ENCODE measurements at regions not wholly inside any gene's neighbourhood (a gene's known extent, or its start where the extent isn't known, plus 50 kb on each side); places are given as distances from the start of the nearest gene placed in this dataset.

- H3K4me2 ChIP-seq (ENCODE audit: low read length): no peak overlapping the region
- no peak overlapping the region for H4K8ac ChIP-seq (ENCODE audit: low read depth, low read length)
- H3K27me3 ChIP-seq (ENCODE audit: insufficient read depth, low read length, poor library complexity): no peaks in the 10 kb centered on the region
- H3K36me3 ChIP-seq (ENCODE audit: control insufficient read depth, insufficient read depth, low read length): no peaks in the 10 kb centered on the region
- no peak overlapping the region for H3K27ac ChIP-seq (ENCODE audit: low read depth, low read length)
- no peak for DNase-seq
- H3K23ac ChIP-seq (ENCODE audit: low read length): no peak overlapping the region
- H2BK15ac ChIP-seq (replicated peaks; ENCODE audit: low read depth): no peak overlapping the region
- no peak overlapping the region for H3K9ac ChIP-seq (ENCODE audit: low read length)
- no CpG with 5 or more reads among the region's 4 CpGs for WGBS (ENCODE audit: extremely low coverage, insufficient coverage, low lambda C conversion rate)
- H2BK120ac ChIP-seq (ENCODE audit: low read depth, low read length): no peak overlapping the region
- no peak overlapping the region for H3K56ac ChIP-seq (ENCODE audit: low read length)
- no peak overlapping the region for H4K5ac ChIP-seq (ENCODE audit: low read length)
- no peaks in the 10 kb centered on the region for H3K79me2 ChIP-seq (ENCODE audit: control insufficient read depth, insufficient read depth, low read length)
- H2BK5ac ChIP-seq (ENCODE audit: low read length): no peak overlapping the region
- no peak overlapping the region for H2AK5ac ChIP-seq (ENCODE audit: low read length)
- H3K4ac ChIP-seq (ENCODE audit: low read depth, low read length): no peak overlapping the region
- H3K4me1 ChIP-seq (ENCODE audit: control insufficient read depth, low read depth, low read length): no peaks in the 10 kb centered on the region
- no peak overlapping the region for H3K4me3 ChIP-seq (ENCODE audit: low read length)
- no peak overlapping the region for H3K18ac ChIP-seq (ENCODE audit: low read length)
- H3K79me1 ChIP-seq (ENCODE audit: low read length): no peaks in the 10 kb centered on the region
These were observed 52.1 kb upstream of the DIPK1A start for GRCh38 chr1:93013145-93014065.

GRCh38 chr1:93014168-93014567 is 52.9 kb upstream of the DIPK1A start:
- H4K5ac ChIP-seq (ENCODE audit: low read length): no peak overlapping the region
- H2BK15ac ChIP-seq (replicated peaks; ENCODE audit: low read depth): no peak overlapping the region
- no peak overlapping the region for H3K23ac ChIP-seq (ENCODE audit: low read length)
- no peaks in the 10 kb centered on the region for H3K79me1 ChIP-seq (ENCODE audit: low read length)
- H3K56ac ChIP-seq (ENCODE audit: low read length): no peak overlapping the region
- H3K18ac ChIP-seq (ENCODE audit: low read length): no peak overlapping the region
- no peak overlapping the region for H3K4me2 ChIP-seq (ENCODE audit: low read length)
- H2AK5ac ChIP-seq (ENCODE audit: low read length): no peak overlapping the region
- H3K4me1 ChIP-seq (ENCODE audit: control insufficient read depth, low read depth, low read length): no peaks in the 10 kb centered on the region
- H3K9ac ChIP-seq (ENCODE audit: low read length): no peak overlapping the region
- H3K4me3 ChIP-seq (ENCODE audit: low read length): no peak overlapping the region
- no peaks in the 10 kb centered on the region for H3K27me3 ChIP-seq (ENCODE audit: insufficient read depth, low read length, poor library complexity)
- H2BK120ac ChIP-seq (ENCODE audit: low read depth, low read length): no peak overlapping the region
- no CpG with 5 or more reads among the region's 2 CpGs for WGBS (ENCODE audit: extremely low coverage, insufficient coverage, low lambda C conversion rate)
- no peaks in the 10 kb centered on the region for H3K36me3 ChIP-seq (ENCODE audit: control insufficient read depth, insufficient read depth, low read length)
- no peaks in the 10 kb centered on the region for H3K79me2 ChIP-seq (ENCODE audit: control insufficient read depth, insufficient read depth, low read length)
- H3K27ac ChIP-seq (ENCODE audit: low read depth, low read length): no peak overlapping the region
- no peak overlapping the region for H4K8ac ChIP-seq (ENCODE audit: low read depth, low read length)
- no peak overlapping the region for H3K4ac ChIP-seq (ENCODE audit: low read depth, low read length)
- H2BK5ac ChIP-seq (ENCODE audit: low read length): no peak overlapping the region
- DNase-seq: no peak

- Histone ChIP-seq H3K4ac (ENCODE audit: low read depth, low read length) (no peak overlapping the region), H3K23ac (ENCODE audit: low read length) (no peak overlapping the region), H4K8ac (ENCODE audit: low read depth, low read length) (no peak overlapping the region), H3K4me1 (ENCODE audit: control insufficient read depth, low read depth, low read length) (no peaks in the 10 kb centered on the region), H3K27ac (ENCODE audit: low read depth, low read length) (no peak overlapping the region), H4K5ac (ENCODE audit: low read length) (no peak overlapping the region), H2BK15ac (replicated peaks; ENCODE audit: low read depth) (no peak overlapping the region), H3K18ac (ENCODE audit: low read length) (no peak overlapping the region), H3K56ac (ENCODE audit: low read length) (no peak overlapping the region), H3K4me2 (ENCODE audit: low read length) (no peak overlapping the region), H3K79me1 (ENCODE audit: low read length) (no peaks in the 10 kb centered on the region), H2BK5ac (ENCODE audit: low read length) (no peak overlapping the region), H3K9ac (ENCODE audit: low read length) (no peak overlapping the region), H2BK120ac (ENCODE audit: low read depth, low read length) (no peak overlapping the region), H3K4me3 (ENCODE audit: low read length) (no peak overlapping the region), H3K79me2 (ENCODE audit: control insufficient read depth, insufficient read depth, low read length) (no peaks in the 10 kb centered on the region), H3K36me3 (ENCODE audit: control insufficient read depth, insufficient read depth, low read length) (no peaks in the 10 kb centered on the region), H2AK5ac (ENCODE audit: low read length) (no peak overlapping the region), H3K27me3 (ENCODE audit: insufficient read depth, low read length, poor library complexity) (no peaks in the 10 kb centered on the region)
- no peak for DNase-seq
- WGBS (ENCODE audit: extremely low coverage, insufficient coverage, low lambda C conversion rate): no CpG with 5 or more reads among the region's 2 CpGs
These were observed 54.3 kb upstream of the DIPK1A start for GRCh38 chr1:93015590-93015989.

- Histone ChIP-seq H2AK5ac (ENCODE audit: low read length) (no peak overlapping the region), H3K36me3 (ENCODE audit: control insufficient read depth, insufficient read depth, low read length) (no peaks in the 10 kb centered on the region), H3K4me3 (ENCODE audit: low read length) (no peak overlapping the region), H3K4me2 (ENCODE audit: low read length) (no peak overlapping the region), H2BK15ac (replicated peaks; ENCODE audit: low read depth) (no peak overlapping the region), H3K79me1 (ENCODE audit: low read length) (no peaks in the 10 kb centered on the region), H3K18ac (ENCODE audit: low read length) (no peak overlapping the region), H3K23ac (ENCODE audit: low read length) (no peak overlapping the region), H4K8ac (ENCODE audit: low read depth, low read length) (no peak overlapping the region), H3K27me3 (ENCODE audit: insufficient read depth, low read length, poor library complexity) (no peaks in the 10 kb centered on the region), H3K56ac (ENCODE audit: low read length) (no peak overlapping the region), H3K9ac (ENCODE audit: low read length) (no peak overlapping the region), H2BK5ac (ENCODE audit: low read length) (no peak overlapping the region), H4K5ac (ENCODE audit: low read length) (no peak overlapping the region), H3K4me1 (ENCODE audit: control insufficient read depth, low read depth, low read length) (no peaks in the 10 kb centered on the region), H3K27ac (ENCODE audit: low read depth, low read length) (no peak overlapping the region), H3K4ac (ENCODE audit: low read depth, low read length) (no peak overlapping the region), H2BK120ac (ENCODE audit: low read depth, low read length) (no peak overlapping the region), H3K79me2 (ENCODE audit: control insufficient read depth, insufficient read depth, low read length) (no peaks in the 10 kb centered on the region)
- DNase-seq: peak; percentile 80
- no CpG with 5 or more reads among the region's 4 CpGs for WGBS (ENCODE audit: extremely low coverage, insufficient coverage, low lambda C conversion rate)
These were observed 54.9 kb upstream of the DIPK1A start for GRCh38 chr1:93016171-93016570.

GRCh38 chr1:93021539-93022134 is 57.4 kb upstream of the MTF2 start:
- no peaks in the 10 kb centered on the region for H3K27me3 ChIP-seq (ENCODE audit: insufficient read depth, low read length, poor library complexity)
- no CpG with 5 or more reads among the region's 4 CpGs for WGBS (ENCODE audit: extremely low coverage, insufficient coverage, low lambda C conversion rate)
- H3K56ac ChIP-seq (ENCODE audit: low read length): no peak overlapping the region
- H3K4ac ChIP-seq (ENCODE audit: low read depth, low read length): no peak overlapping the region
- no peak overlapping the region for H2BK120ac ChIP-seq (ENCODE audit: low read depth, low read length)
- no peak overlapping the region for H2BK5ac ChIP-seq (ENCODE audit: low read length)
- no peak overlapping the region for H2BK15ac ChIP-seq (replicated peaks; ENCODE audit: low read depth)
- no peak overlapping the region for H3K27ac ChIP-seq (ENCODE audit: low read depth, low read length)
- H3K18ac ChIP-seq (ENCODE audit: low read length): no peak overlapping the region
- DNase-seq: peak; percentile 37
- no peak overlapping the region for H3K4me2 ChIP-seq (ENCODE audit: low read length)
- no peak overlapping the region for H4K5ac ChIP-seq (ENCODE audit: low read length)
- H3K79me1 ChIP-seq (ENCODE audit: low read length): no peaks in the 10 kb centered on the region
- H3K36me3 ChIP-seq (ENCODE audit: control insufficient read depth, insufficient read depth, low read length): no peaks in the 10 kb centered on the region
- no peak overlapping the region for H4K8ac ChIP-seq (ENCODE audit: low read depth, low read length)
- no peak overlapping the region for H3K9ac ChIP-seq (ENCODE audit: low read length)
- no peaks in the 10 kb centered on the region for H3K79me2 ChIP-seq (ENCODE audit: control insufficient read depth, insufficient read depth, low read length)
- no peak overlapping the region for H3K23ac ChIP-seq (ENCODE audit: low read length)
- H3K4me1 ChIP-seq (ENCODE audit: control insufficient read depth, low read depth, low read length): no peaks in the 10 kb centered on the region
- H2AK5ac ChIP-seq (ENCODE audit: low read length): no peak overlapping the region
- H3K4me3 ChIP-seq (ENCODE audit: low read length): no peak overlapping the region

Measured in mesendoderm (in vitro differentiated cells).